ENCODE measurements at regions not wholly inside any gene's neighbourhood (a gene's known extent, or its start where the extent isn't known, plus 50 kb on each side); places are given as distances from the start of the nearest gene placed in this dataset.

DNA sequence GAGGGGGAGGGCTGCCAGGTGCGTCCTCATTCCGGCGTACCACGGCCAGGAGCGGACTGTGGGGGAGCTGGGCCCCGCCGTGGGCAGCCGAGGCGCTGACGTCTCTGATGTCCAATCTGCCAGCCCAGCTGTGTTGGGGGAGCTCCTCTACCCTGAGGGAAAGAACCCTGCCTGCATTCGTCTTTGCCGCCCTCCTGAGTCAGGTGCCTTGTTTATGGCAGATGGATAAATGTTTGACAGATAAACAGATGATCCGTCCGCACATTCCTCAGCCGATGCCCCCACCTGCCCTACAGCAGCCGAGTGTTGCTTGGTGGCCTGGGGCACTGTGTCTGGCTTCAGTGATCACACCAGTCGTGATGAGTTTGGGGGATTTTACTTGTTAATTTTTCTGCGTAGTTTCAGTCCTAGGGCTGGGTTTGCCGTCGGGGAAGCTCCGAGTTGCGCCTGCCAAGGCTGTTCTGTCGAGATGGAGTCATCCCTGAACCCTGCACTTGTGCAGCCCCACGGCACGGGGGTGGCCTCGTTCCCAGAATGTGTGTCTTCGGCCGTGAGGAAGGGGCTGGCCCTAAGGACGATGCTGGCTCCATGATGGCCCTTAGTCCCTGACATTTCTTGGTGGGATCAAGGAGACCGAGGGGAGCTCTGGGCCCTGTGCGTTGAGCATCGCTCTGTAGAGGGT is 1083.9 kb downstream of the BRD1 start:
- DNase-seq (ENCODE audit: low read depth) = no peak

DNA sequence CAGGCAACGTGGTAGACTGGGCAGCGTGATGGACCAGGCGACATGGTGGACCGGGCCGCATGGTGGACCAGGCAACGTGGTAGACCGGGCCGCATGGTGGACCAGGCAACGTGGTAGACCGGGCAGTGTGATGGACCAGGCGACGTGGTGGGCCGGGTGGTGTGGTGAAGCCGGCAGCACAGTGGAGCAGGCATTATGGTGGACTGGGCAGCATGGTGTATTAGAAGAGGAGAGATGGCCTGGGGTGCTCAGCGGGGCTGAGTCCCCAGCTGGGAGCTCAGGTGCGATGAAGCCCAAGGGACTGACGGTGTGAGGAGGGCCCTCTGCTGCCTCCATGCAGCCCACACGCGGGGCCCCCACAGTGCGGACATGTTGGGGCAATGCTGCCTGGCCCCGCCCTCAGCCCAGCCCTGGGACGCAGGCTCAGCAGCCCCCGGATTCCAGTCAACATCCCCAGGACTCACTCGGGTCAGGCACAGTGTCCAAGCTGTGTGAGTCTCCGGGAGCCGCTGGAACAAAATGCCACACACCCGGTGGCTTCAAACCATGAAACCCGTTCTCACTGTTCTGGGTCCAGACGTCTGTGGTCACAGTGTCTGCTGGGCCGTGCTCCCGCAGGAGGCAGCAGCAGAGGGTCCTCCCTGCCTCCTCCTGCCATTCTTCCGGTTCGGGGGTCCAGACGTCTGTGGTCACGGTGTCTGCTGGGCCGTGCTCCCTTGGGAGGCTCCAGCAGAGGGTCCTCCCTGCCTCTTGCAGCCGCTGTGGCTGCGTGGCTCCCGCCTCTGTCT is 1084.9 kb downstream of the BRD1 start:
- no peak for DNase-seq (ENCODE audit: low read depth)

DNA sequence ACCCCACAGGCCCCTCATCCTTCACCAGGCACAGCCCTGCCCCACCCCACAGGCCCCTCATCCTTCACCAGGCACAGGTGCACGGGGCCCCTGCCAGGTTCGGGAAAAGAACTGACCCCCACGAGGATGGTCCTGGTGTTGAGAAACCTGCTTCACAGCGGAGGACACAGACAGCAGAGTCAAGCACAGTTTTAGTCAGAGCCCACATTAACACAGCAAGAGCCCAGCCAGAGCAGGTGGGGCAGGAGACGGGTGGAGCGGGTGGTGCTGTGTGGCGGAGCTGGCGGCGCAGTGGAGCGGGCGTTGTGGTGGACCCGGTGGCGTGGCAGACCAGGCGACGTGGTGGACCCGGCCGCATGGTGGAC is 1085.5 kb downstream of the BRD1 start:
- DNase-seq (ENCODE audit: low read depth) = no peak

DNA sequence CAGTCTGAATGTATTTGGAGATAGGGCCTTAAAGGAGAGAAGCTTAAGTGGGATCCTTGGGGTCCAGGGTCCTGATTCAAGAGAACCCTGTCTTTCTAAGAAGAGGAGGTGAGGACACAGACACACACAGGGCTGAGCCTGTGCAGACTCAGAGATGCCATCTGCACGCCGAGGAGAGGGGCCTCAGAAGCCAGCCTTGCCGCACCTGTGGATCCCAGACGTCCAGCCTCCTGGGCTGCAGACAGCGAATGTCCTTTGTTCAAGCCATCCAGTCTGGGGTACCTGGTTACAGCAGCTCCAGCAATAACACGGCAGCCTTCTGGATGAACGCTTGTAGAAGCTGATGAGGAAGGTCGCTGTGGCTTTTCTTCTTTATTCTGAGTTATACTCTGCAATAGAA is 1086.1 kb downstream of the BRD1 start:
- DNase-seq (ENCODE audit: low read depth) = no peak

DNA sequence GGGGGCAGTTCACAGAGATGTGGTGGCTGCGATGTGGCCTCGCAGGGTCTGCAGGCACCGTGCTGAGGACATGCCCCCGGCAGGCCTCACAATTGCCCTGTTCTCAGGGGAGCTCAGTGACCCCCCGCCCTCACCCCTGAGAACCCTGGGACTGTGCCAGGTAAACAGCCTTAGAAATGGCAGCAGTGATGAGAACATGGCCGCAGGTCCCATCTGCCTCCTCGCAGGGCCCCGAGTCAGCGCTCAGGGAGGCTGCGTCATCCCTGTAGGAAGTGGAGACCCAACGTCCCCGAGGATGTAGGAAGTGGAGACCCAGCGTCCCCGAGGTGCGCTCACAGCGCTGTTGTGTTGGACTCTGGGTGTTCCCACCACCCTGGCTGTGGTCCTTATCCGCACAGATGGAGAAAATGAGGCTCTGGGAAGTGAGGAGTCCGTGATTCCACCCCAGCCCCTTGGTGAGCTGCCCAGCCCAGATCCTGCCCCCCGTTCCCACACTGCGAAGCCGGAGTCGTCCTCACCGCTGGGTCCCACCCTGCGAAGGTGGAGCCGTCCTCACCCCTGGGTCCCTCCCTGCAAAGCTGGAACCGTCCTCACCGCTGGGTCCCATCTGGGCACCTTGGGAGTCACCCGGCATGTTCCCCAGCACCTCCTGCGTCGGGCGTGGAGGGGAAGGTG is 1086.8 kb downstream of the BRD1 start:
- DNase-seq (ENCODE audit: low read depth) = no peak

DNA sequence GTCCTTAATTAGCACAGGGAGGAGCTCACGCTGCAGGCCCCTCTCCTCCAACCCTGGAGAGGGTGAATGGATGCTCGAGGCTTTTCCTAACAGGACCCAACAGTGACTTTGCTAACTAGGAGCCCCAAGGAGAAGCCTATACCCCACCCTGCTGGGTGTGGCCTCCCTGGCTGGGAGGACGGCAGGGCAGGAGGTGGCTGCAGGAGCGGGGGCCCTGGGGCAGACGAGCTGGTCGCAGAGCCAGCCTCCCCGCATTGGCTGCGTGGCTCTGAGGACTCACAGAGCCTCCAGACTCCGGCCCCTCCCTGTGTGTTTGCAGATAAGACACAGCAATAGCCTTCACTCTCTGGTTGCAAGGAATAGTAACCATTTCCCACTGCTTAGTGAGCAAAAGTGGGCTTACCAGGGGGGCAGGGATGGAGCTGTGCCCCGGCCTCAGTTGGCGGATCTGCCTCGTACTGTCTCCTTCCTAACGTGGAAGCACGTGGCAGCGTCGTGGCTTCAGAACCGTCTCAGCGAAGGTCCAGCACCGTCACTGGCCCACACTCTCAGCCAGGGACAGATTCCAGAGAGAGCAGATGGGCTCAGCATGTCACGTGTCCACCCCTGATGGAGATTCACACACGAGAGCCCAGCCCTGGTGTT is 1087.5 kb downstream of the BRD1 start:
- no peak for DNase-seq (ENCODE audit: low read depth)

DNA sequence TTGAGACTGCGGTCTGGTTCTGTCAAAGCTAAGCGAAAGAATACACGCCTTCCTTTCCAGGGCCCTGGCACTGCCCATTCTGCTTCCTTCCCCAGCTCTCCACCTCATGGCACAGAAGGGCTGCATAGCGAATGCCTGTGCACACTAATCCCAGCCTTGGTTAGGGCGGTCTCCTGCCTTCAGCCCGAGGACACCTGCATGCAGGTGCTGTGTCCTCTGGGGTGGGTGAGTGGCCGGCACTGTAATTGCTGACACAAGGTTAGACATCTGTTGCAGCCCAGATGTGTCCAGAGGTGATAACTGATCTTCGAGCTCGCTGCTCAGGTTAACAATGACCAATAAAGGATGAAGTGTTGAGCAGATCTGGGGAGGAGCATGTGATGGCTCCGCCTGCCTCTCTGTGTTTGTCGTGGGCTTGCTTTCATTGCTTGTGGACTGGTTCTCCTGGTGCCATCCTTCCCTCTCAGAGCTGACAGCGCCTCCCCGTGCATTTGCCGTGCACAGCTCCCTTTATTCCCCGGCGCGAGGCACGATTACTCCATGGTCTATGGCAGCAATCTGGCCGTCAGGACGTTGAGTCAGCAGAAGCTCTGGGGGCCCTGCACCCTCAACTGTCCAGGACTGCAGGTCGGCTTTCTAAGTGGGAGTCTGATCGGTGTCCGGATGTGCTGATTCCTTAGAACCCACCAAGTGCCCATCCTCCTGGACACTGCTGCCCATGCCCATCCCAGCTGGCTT is 1088.2 kb downstream of the BRD1 start:
- DNase-seq (ENCODE audit: low read depth) = no peak

DNA sequence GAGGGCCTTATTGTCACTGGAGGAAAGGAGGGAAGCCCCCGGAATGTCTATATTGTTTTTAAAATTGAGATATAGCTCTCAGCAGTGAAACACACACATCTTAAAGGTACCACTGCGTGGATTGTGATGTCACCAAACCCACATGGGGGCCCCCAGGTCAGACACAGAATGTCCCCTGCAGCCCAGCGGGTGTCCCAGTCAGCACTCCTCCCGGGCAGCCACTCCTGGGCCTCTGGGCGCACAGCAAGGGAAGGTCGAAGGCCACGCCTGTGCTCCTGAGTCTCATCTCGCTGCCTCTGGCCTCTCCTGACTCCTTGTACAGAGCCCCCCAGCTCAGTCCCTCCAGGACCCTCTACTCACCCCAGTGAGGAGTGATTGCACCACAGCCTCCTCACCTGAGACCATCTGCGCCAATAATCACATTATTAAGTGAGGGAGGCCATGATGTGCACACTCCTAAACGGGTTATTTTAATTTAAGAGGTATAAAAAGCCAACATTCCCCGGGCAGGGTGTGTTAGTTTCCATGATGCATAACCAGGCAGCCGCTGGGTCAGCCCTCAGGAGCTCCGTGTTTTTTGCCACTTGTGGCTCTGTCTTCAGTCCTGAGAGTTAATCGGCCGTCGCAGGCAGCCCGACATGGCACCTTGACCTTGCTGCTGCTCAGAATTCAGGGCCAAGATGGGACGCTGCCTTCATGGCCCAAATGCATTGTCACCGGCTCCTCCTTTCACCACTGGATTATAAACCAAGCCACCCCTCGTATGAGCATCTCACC is 1089.3 kb downstream of the BRD1 start:
- no peak for DNase-seq (ENCODE audit: low read depth)

DNA sequence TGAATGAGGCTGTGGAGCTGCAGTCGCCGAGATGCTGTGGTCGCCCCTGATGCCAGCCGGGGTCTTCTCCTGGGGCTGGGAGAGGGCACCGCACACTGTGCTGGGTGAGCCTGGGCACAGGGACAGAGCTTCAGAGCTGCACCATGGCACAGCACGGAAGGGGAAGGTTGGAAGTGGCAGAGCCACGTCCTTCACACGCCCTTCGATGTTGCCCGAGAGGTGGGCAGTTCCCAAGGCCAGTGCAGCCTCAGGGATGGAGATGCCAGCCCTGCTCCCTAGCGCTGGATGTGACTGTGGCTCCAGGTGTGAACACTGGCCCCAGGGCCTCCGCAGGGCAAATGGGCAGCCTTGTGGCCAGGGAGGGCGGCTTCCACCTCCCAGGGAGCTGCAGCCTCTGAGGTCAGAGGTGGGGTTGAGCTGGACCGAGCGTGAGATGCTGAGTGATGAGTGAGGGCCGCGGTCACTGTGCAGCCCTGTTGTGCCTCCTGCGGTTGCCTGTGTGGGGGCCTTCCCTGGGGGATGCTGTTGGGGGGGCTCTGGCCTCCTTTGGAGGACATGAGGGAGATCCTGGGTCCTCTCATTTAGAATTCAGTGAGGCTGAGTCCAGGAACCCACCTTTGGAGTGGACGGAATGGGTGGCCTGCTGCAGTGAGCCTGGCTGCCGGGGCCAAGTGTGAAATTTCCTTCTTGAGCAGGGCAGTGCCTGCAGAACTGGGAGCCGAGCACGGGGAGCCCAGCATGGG is 1090.0 kb downstream of the BRD1 start:
- no peak for DNase-seq (ENCODE audit: low read depth)

DNA sequence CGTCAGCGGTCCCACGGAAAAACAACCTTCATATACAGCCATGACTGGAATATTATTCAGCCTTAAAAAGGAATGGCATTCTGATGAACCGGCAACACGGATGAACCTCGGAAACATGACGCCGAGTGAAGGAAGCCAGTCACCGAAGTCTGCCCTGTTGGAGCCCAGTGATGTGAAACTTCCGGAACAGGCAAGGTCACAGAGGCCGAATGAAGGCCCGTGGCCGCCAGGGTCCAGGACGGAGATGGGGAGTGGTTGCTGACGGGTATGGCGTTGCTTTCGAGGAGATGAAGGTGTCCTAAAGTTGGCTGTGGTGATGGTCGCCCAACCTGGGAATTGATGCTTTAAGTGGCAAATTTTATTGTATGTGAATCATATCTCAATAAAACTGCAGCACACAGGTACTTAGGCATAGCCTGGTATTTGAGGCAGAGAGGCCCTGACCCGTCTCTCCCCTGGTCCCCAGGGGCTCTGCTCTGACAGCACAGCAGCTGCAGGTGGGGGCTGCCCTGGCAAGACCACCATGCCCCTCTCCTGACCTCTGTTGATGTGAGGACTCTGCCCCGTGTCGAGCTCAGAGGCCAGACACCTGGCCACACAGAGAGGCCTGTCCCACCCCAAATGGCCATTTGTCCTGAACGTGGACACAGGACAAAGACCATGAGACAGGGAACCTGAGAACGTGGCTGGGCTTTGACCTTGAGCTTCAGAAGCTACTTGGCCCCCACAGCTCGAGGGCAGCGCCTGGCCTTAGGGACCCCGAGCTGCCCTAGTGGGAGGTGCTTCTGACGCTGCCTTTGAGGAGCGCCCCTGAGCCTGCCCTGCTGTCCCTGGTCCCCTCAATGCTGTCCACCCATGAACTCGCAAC is 1090.8 kb downstream of the BRD1 start:
- DNase-seq (ENCODE audit: low read depth) = no peak

DNA sequence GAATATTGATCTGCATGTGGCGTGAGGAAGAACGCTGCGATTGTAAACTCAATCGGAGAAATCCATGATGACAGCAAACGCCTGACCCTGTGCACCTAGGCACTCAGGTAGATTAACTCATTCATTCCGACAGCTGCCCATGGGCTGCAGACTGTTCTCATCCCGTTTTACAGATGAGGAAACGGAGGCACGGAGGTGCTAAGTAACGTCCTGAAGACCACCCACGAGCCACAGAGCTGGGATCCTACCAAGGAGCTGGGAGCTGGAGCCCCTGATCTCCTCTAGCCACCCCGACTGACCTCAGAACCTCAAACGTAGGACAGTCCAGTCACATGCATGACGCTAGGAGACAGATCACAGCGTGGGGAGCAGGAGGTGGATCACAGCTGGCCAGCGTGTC is 1092.7 kb downstream of the BRD1 start:
- no peak for DNase-seq (ENCODE audit: low read depth)

DNA sequence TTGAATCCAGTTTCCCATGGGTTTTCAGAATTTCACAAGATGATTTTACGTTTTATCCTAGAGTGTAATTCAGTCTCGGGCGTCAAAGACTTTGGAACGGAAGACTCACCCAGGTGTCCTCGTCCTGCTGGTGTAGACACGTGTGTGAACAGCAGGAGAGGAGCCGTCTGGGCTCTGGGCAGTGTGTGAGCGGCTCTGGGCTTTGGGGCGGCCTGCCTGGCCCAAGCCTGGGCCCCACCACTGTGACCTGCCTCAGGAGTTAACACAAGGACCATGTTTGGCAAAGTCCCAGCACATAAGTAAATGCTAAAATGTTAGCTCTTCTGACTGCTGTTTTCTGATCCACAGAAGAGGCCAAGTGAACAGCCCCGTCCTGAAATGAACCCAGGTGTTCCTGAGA is 1093.3 kb downstream of the BRD1 start:
- no peak for DNase-seq (ENCODE audit: low read depth)

DNA sequence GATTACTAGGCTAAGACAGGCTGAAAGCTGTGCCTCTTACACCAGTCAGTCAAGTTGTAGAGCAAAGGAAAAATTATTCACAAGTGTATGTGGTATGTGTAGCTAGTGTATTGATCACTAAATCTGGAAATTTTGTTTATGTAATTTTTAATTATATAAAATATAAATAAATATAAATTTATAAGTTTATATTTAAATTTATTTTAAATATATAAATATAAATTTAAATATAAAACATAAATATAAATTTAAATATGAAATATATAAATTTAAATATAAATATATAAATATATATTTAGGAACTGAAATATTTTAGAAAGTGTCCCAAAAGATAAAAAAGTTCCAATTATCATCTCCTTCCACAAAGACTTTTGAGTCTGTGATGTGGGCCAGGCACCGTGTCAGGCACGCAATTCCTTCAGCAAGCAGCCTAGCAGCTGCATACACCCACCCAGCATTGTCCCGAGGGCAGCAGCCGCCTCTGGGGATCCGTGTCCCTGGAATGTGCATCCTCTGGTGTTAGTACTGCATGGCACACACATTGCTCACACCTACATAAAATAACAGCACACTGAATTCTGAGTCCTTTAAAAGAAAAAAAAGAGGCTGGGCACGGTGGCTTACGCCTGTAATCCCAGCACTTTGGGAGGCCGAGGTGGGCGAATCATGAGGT is 1098.0 kb downstream of the BRD1 start:
- no peak for DNase-seq (ENCODE audit: low read depth)

DNA sequence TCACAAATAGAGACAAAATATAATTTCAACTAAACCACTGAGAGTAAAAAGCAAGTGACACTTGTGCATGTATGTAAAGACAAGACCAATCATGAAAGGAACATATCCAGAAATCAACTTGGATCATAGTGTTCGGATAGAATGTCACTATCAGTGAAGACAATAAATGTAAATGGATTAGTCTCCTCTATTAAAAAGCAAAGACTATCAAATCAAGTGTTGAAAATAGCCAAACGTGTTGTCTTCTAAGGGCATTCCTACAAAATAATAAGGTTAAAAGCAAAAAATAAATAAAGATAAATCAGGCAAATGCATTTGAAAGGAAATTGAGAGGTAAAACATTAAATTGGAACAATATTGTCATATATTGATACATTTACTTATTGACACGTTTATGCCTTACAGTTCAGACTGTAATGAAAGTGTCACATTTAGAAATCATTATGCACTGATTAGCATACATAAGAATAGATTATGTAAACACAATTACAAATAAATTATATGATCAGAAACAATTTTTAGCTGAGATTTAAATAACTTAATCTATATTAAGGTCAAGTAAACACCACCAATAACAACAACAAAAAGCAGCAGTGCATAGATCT is 1100.1 kb downstream of the BRD1 start:
- DNase-seq (ENCODE audit: low read depth) = no peak

DNA sequence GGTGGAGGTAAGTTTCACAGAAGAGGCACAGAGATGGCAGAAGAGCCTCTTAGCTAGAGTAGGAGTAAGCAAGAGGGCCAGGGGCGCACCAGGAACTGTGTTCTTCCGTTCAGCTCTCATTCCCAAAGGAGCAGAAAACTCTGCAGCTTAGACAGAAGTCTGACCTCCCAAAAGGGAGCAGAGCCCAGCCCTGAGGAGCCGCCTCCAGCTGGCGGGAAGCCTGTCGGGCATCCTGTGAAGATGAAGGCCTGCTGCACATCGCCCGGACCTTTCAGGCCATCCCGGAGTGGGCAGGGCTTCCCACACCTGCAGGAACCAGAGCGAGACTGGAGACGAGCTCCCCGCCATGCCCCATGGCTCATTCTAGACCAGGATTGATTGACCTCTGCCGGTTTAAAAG is 1102.8 kb downstream of the BRD1 start:
- DNase-seq (ENCODE audit: low read depth) = no peak

DNA sequence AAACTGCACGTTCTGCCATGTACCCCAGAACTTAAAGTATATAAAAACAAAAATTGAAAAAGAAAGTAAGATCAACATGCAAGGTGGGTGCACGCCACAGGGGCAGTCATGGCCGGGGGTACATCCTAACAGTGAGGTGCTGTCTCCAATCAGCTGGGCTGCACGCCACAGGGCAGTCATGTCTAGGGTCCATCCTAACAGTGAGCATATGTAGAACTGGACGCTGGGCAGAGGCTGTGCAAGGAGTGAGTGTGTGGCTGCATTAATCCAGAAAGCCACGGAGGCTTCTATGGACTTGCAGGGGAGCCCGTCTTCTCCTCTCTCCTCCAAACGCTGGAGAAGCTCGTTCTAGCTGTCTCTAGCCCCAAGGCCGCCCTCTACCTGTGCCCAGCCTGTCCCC is 1105.0 kb downstream of the BRD1 start:
- DNase-seq (ENCODE audit: low read depth) = no peak

DNA sequence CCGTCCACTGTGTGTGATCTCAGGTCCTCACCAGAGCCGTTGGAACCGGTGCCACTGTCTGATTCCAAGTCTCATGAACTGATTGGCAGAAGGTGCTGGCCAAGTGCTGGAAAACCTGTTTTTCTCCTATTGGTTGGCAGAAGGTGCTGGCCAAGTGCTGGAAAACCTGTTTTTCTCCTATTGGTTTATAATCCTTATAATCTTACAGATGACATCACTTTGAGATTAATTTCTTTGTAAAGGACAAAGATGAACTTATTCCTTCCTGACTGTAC is 1106.3 kb downstream of the BRD1 start:
- no peak for DNase-seq (ENCODE audit: low read depth)

DNA sequence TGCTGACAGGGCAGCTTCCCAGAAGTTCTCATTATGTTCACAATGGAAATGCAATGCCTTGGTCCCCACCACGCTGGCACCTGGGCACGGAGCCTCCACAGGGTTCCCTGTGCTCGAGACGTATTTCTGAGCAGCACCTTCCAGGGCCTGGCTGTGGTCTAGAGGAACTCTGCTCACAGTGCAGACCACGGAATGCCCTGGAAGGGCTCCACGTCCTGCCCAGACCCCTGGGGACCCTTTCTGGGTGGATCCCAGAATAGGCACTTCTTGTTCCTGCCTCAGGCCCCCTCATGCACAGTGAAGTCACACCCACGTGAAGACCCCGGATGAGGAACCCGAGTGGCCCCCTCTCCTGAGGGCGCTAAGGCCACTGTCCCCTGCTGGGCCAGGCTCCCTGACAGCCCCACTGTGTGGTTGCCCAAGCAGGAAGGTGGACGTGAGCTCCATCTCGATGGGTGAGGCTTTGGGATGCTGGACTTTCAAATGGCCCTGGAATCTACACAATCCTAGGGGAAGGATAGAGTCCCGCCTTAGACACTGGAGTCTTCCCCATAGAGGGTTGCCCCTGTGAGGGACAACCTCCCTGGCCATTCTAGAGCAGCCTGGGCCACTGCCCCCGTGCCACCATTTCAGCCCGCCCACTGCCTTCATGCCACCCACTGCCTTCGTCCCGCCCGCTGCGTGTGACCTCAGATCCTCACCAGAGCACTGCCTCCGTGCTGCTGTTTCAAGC is 1106.8 kb downstream of the BRD1 start:
- DNase-seq (ENCODE audit: low read depth) = no peak
